GM12878 (cell line): ENCODE measurements at regions not wholly inside any gene's neighbourhood (a gene's known extent, or its start where the extent isn't known, plus 50 kb on each side); places are given as distances from the start of the nearest gene placed in this dataset.

Source experiments
- POLR2A ChIP-seq: IDR thresholded peaks from 2 replicates; pipeline ENCODE4 v1.6.1; 2011; ENCODE audit warnings: low read depth, mild to moderate bottlenecking, low read length
- SUZ12 ChIP-seq: fragments of 200-600 bp; sonication (generic); IDR thresholded peaks from one replicate; pipeline ENCODE4 v1.6.1; 2018; ENCODE audit warnings: antibody characterized with exemption, mild to moderate bottlenecking; ENCODE audit not compliant: unreplicated experiment

GRCh38 chr15:96878129-96878528 lies 547.6 kb downstream of the NR2F2 start:
- TF ChIP-seq POLR2A (no peak), SUZ12 (no peak)
